WERI-Rb-1 (cell line): ENCODE measurements at regions not wholly inside any gene's neighbourhood (a gene's known extent, or its start where the extent isn't known, plus 50 kb on each side); places are given as distances from the start of the nearest gene placed in this dataset.

ENCODE experiments used
- DNase-seq: peaks from one replicate; pipeline ENCODE4 v3.0.0-alpha.2; 2020
- H3K27ac ChIP-seq: fragments of 250-450 bp; sonication (Bioruptor Pico); 2 replicates; pipeline ENCODE4 v1.5.1; 2020; ENCODE audit warnings: mild to moderate bottlenecking, moderate library complexity
- H3K27me3 ChIP-seq: fragments of 250-450 bp; sonication (Bioruptor Pico); 2 replicates; pipeline ENCODE4 v1.5.1; 2021; ENCODE audit warnings: mild to moderate bottlenecking, low read depth, moderate library complexity; ENCODE audit not compliant: insufficient read depth, severe bottlenecking
- H3K36me3 ChIP-seq: fragments of 250-450 bp; sonication (Bioruptor Pico); 2 replicates; pipeline ENCODE4 v1.5.1; 2020; ENCODE audit warnings: mild to moderate bottlenecking, moderate library complexity
- H3K4me3 ChIP-seq: 2 replicates; pipeline ENCODE4 v1.5.1; 2011; ENCODE audit warnings: low read depth, mild to moderate bottlenecking, control low read depth, low read length
- H3K9me3 ChIP-seq: fragments of 250-450 bp; sonication (Bioruptor Pico); 2 replicates; pipeline ENCODE4 v1.5.1; 2021; ENCODE audit warnings: mild to moderate bottlenecking, moderate library complexity; ENCODE audit not compliant: severe bottlenecking
- CTCF ChIP-seq: IDR thresholded peaks from 2 replicates; pipeline ENCODE4 v1.5.1; 2011; ENCODE audit warnings: low read depth, mild to moderate bottlenecking, control low read depth, inconsistent platforms, low read length

GRCh38 chr20:19901226-19901625, 115.9 kb upstream of the NAA20 start:
- DNase-seq: no peak
- H3K27ac ChIP-seq: no peak overlapping the region
- no peak for TF ChIP-seq CTCF

GRCh38 chr20:19903168-19903811, 113.9 kb upstream of the NAA20 start:
- H3K36me3 ChIP-seq: no peaks in the 10 kb centered on the region
- no peaks in the 10 kb centered on the region for H3K9me3 ChIP-seq
- no peak overlapping the region for H3K4me3 ChIP-seq
- no peaks in the 10 kb centered on the region for H3K27me3 ChIP-seq
- TF ChIP-seq CTCF: no peak
- DNase-seq: no peak
- H3K27ac ChIP-seq: no peak overlapping the region

More at GRCh38 chr20:19901226-19901625, 115.9 kb upstream of the NAA20 start:
- no peaks in the 10 kb centered on the region for H3K27me3 ChIP-seq
- H3K9me3 ChIP-seq: no peaks in the 10 kb centered on the region
- H3K36me3 ChIP-seq: no peaks in the 10 kb centered on the region
- H3K4me3 ChIP-seq: no peak overlapping the region

DNA sequence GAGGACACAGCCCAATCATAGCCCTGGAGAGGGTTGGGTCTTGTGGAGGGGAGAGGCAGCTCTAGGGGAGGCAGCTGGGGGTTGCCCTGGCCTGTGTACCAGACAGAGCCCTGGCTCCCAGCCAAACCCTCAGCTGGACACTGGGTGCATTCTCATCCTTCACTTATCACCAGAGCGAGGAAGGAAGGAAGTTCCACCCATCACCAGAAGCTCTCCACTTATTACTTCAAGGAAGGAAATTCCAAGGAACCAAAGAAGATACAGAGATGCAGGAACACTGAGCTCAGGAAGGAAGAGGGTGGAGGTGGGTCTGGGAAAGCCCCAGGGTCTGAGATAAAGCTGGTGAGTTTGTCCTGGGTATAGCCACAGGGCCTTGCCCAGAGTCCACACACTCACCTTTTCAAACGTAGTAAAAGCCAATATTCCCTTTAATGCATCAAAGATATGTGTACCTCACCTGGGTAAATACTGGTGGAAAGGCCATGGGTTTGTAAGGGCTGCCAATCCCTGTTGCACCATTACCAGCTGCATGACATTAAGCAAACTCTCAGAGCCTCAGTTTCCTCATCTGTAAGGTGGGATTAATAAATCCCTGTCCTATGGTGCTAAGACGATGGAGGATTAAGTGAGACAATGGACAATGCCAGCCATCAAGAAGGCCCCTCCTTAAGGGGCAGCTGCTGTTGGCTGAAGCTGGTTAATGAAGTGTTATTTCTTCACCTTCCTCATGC, 109.7 kb upstream of the NAA20 start:
- no peak for DNase-seq
- no peaks in the 10 kb centered on the region for H3K9me3 ChIP-seq
- no peak overlapping the region for H3K4me3 ChIP-seq
- H3K27me3 ChIP-seq: no peaks in the 10 kb centered on the region
- TF ChIP-seq CTCF: no peak
- H3K36me3 ChIP-seq: no peaks in the 10 kb centered on the region
- no peak overlapping the region for H3K27ac ChIP-seq

- DNase-seq: no peak
- H3K36me3 ChIP-seq: no peaks in the 10 kb centered on the region
- no peak overlapping the region for H3K27ac ChIP-seq
- H3K4me3 ChIP-seq: no peak overlapping the region
- H3K27me3 ChIP-seq: no peaks in the 10 kb centered on the region
- no peak for TF ChIP-seq CTCF
- H3K9me3 ChIP-seq: no peaks in the 10 kb centered on the region
These were observed 108.6 kb upstream of the NAA20 start for GRCh38 chr20:19908576-19908975.

DNA sequence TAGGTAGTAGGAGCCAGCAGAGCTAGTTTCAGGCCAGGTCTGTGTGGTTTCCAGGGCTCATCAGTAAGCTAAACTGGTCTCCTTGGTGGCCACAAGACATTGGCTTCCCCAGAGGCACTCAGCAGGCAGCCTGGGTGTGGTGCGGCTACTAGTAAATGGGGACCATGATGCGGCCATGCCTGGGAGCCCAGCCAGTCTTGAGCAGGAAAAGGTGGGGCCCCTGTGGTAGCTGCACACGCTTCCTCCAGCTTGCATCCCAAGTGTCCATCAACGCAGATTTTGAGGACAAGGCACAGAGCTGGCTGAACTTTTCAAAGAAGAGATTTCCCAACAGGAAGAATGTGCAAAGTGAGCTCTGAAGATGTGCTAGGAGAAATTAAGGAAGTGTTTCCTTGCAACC, 107.4 kb upstream of the NAA20 start:
- Histone ChIP-seq H3K9me3 (no peaks in the 10 kb centered on the region), H3K27me3 (no peaks in the 10 kb centered on the region), H3K4me3 (no peak overlapping the region), H3K36me3 (no peaks in the 10 kb centered on the region), H3K27ac (no peak overlapping the region)
- TF ChIP-seq CTCF: no peak
- DNase-seq: no peak
